ENCODE measurements at regions not wholly inside any gene's neighbourhood (a gene's known extent, or its start where the extent isn't known, plus 50 kb on each side); places are given as distances from the start of the nearest gene placed in this dataset.

GRCh38 chr20:48172357-48172702, 387.0 kb upstream of the SULF2 start:
- TF ChIP-seq CTCF (conservative IDR thresholded peaks at IDR 0.05 in 1 of 2, IDR thresholded peaks at IDR 0.05 in 1 of 2; ENCODE audit: extremely low read depth in 1 of 2, insufficient read depth in 1 of 2, low read depth in 1 of 2, low read length in 2 of 2), result no peak
- no peak for TF ChIP-seq EZH2 (IDR thresholded peaks at IDR 0.05; ENCODE audit: borderline replicate concordance, low read length)

Data from mammary epithelial cell (primary cell).